ENCODE measurements at regions not wholly inside any gene's neighbourhood (a gene's known extent, or its start where the extent isn't known, plus 50 kb on each side); places are given as distances from the start of the nearest gene placed in this dataset.
A peak's percentile ranks its signal among the peaks of the same experiment; 100 is the strongest.
"Not testable (repeated sequence)": the region's sequence is repeated elsewhere in the genome, so short reads cannot be mapped to it uniquely, and the experiment has no call there.

DNA sequence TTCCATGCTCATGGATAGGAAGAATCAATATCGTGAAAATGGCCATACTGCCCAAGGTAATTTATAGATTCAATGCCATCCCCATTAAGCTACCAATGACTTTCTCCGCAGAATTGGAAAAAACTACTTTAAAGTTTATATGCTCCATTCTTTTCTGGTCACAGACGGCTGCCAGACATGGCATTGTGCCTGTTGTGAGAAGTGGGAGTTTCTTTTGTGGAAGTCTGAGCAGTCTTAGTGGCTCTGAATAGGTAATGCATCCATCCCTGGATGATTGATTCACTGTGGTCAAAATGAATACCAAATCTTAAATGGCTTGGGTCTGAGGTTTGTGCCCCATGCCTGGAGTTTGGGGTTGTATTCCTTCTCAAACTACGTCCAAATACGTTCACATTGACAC is 274.5 kb upstream of the AZI2 start:
- H3K18ac ChIP-seq (ENCODE audit: low read length), result no peak overlapping the region
- H3K4me3 ChIP-seq (ENCODE audit: low read length), result no peak overlapping the region
- no peaks in the 10 kb centered on the region for H3K79me1 ChIP-seq (ENCODE audit: low read length)
- H3K36me3 ChIP-seq (ENCODE audit: control insufficient read depth, insufficient read depth, low read length), result no peaks in the 10 kb centered on the region
- H3K4me1 ChIP-seq (ENCODE audit: control insufficient read depth, low read depth, low read length), result no peaks in the 10 kb centered on the region
- no peak for DNase-seq
- H3K4me2 ChIP-seq (ENCODE audit: low read length), result no peak overlapping the region
- H4K5ac ChIP-seq (ENCODE audit: low read length), result no peak overlapping the region
- H3K56ac ChIP-seq (ENCODE audit: low read length), result no peak overlapping the region
- H3K79me2 ChIP-seq (ENCODE audit: control insufficient read depth, insufficient read depth, low read length), result no peaks in the 10 kb centered on the region
- no peak overlapping the region for H3K4ac ChIP-seq (ENCODE audit: low read depth, low read length)
- H3K27me3 ChIP-seq (ENCODE audit: insufficient read depth, low read length, poor library complexity), result no peaks in the 10 kb centered on the region
- H2AK5ac ChIP-seq (ENCODE audit: low read length), result no peak overlapping the region
- WGBS (ENCODE audit: extremely low coverage, insufficient coverage, low lambda C conversion rate), result no CpG with 5 or more reads among the region's 5 CpGs
- H4K8ac ChIP-seq (ENCODE audit: low read depth, low read length), result no peak overlapping the region
- H2BK120ac ChIP-seq (ENCODE audit: low read depth, low read length), result no peak overlapping the region
- H3K9ac ChIP-seq (ENCODE audit: low read length), result no peak overlapping the region
- no peak overlapping the region for H2BK5ac ChIP-seq (ENCODE audit: low read length)
- H2BK15ac ChIP-seq (replicated peaks; ENCODE audit: low read depth), result no peak overlapping the region
- no peak overlapping the region for H3K23ac ChIP-seq (ENCODE audit: low read length)
- no peak overlapping the region for H3K27ac ChIP-seq (ENCODE audit: low read depth, low read length)

GRCh38 chr3:28624084-28624483 is 275.5 kb upstream of the AZI2 start:
- Histone ChIP-seq H3K4me2 (ENCODE audit: low read length) (no peak overlapping the region), H3K18ac (ENCODE audit: low read length) (no peak overlapping the region), H3K23ac (ENCODE audit: low read length) (no peak overlapping the region), H4K5ac (ENCODE audit: low read length) (no peak overlapping the region), H3K27ac (ENCODE audit: low read depth, low read length) (no peak overlapping the region), H3K4me3 (ENCODE audit: low read length) (no peak overlapping the region), H2BK120ac (ENCODE audit: low read depth, low read length) (no peak overlapping the region), H3K79me1 (ENCODE audit: low read length) (no peaks in the 10 kb centered on the region), H3K9ac (ENCODE audit: low read length) (no peak overlapping the region), H3K36me3 (ENCODE audit: control insufficient read depth, insufficient read depth, low read length) (no peaks in the 10 kb centered on the region), H2AK5ac (ENCODE audit: low read length) (no peak overlapping the region), H3K4me1 (ENCODE audit: control insufficient read depth, low read depth, low read length) (no peaks in the 10 kb centered on the region), H2BK5ac (ENCODE audit: low read length) (no peak overlapping the region), H2BK15ac (replicated peaks; ENCODE audit: low read depth) (no peak overlapping the region), H3K79me2 (ENCODE audit: control insufficient read depth, insufficient read depth, low read length) (no peaks in the 10 kb centered on the region), H3K56ac (ENCODE audit: low read length) (no peak overlapping the region), H4K8ac (ENCODE audit: low read depth, low read length) (no peak overlapping the region), H3K4ac (ENCODE audit: low read depth, low read length) (no peak overlapping the region), H3K27me3 (ENCODE audit: insufficient read depth, low read length, poor library complexity) (no peaks in the 10 kb centered on the region)
- no CpG with 5 or more reads among the region's 3 CpGs for WGBS (ENCODE audit: extremely low coverage, insufficient coverage, low lambda C conversion rate)
- DNase-seq, result no peak

- H4K5ac ChIP-seq (ENCODE audit: low read length); H3K79me2 ChIP-seq (ENCODE audit: control insufficient read depth, insufficient read depth, low read length); H3K4me1 ChIP-seq (ENCODE audit: control insufficient read depth, low read depth, low read length); H2BK5ac ChIP-seq (ENCODE audit: low read length); H3K27ac ChIP-seq (ENCODE audit: low read depth, low read length); H3K4me3 ChIP-seq (ENCODE audit: low read length); DNase-seq; H2BK120ac ChIP-seq (ENCODE audit: low read depth, low read length); H4K8ac ChIP-seq (ENCODE audit: low read depth, low read length); H3K4ac ChIP-seq (ENCODE audit: low read depth, low read length); H3K36me3 ChIP-seq (ENCODE audit: control insufficient read depth, insufficient read depth, low read length); H3K27me3 ChIP-seq (ENCODE audit: insufficient read depth, low read length, poor library complexity); H2BK15ac ChIP-seq (replicated peaks; ENCODE audit: low read depth); H3K79me1 ChIP-seq (ENCODE audit: low read length); H2AK5ac ChIP-seq (ENCODE audit: low read length); H3K9ac ChIP-seq (ENCODE audit: low read length); H3K4me2 ChIP-seq (ENCODE audit: low read length); H3K18ac ChIP-seq (ENCODE audit: low read length); H3K56ac ChIP-seq (ENCODE audit: low read length); H3K23ac ChIP-seq (ENCODE audit: low read length): not testable (repeated sequence)
- no CpG with 5 or more reads among the region's 2 CpGs for WGBS (ENCODE audit: extremely low coverage, insufficient coverage, low lambda C conversion rate)
These were observed 279.2 kb upstream of the AZI2 start for GRCh38 chr3:28627843-28628242.

DNA sequence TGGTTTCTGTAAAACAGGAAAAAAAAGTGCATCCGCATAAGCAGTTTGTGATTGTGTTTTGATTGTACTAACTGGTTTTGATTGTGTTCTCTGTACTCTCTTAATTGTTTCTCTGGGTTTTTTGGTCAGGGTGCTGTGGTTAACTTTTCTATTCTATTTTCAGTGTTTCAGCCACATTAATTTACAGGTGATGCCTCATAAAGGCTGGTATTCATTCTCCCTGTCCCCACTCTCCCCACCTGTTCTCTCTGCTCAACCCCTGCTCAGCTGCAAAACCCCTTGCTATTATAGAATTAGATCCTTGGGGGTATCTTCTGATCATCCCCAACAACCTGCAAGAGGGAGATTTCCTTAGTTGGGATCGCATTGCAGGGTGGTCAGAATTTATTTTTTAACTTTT is 285.4 kb upstream of the AZI2 start:
- H2BK5ac ChIP-seq (ENCODE audit: low read length), result no peak overlapping the region
- no peak overlapping the region for H3K4me2 ChIP-seq (ENCODE audit: low read length)
- no peaks in the 10 kb centered on the region for H3K27me3 ChIP-seq (ENCODE audit: insufficient read depth, low read length, poor library complexity)
- no peak overlapping the region for H3K9ac ChIP-seq (ENCODE audit: low read length)
- H2AK5ac ChIP-seq (ENCODE audit: low read length), result no peak overlapping the region
- no peak overlapping the region for H4K8ac ChIP-seq (ENCODE audit: low read depth, low read length)
- no peak overlapping the region for H3K18ac ChIP-seq (ENCODE audit: low read length)
- H2BK120ac ChIP-seq (ENCODE audit: low read depth, low read length), result no peak overlapping the region
- no peak overlapping the region for H4K5ac ChIP-seq (ENCODE audit: low read length)
- H3K27ac ChIP-seq (ENCODE audit: low read depth, low read length), result no peak overlapping the region
- no peak overlapping the region for H3K4me3 ChIP-seq (ENCODE audit: low read length)
- H3K4me1 ChIP-seq (ENCODE audit: control insufficient read depth, low read depth, low read length), result no peaks in the 10 kb centered on the region
- H3K79me1 ChIP-seq (ENCODE audit: low read length), result no peaks in the 10 kb centered on the region
- no peak overlapping the region for H2BK15ac ChIP-seq (replicated peaks; ENCODE audit: low read depth)
- H3K79me2 ChIP-seq (ENCODE audit: control insufficient read depth, insufficient read depth, low read length), result no peaks in the 10 kb centered on the region
- H3K36me3 ChIP-seq (ENCODE audit: control insufficient read depth, insufficient read depth, low read length), result no peaks in the 10 kb centered on the region
- no CpG with 5 or more reads among the region's 2 CpGs for WGBS (ENCODE audit: extremely low coverage, insufficient coverage, low lambda C conversion rate)
- no peak overlapping the region for H3K4ac ChIP-seq (ENCODE audit: low read depth, low read length)
- H3K56ac ChIP-seq (ENCODE audit: low read length), result no peak overlapping the region
- no peak overlapping the region for H3K23ac ChIP-seq (ENCODE audit: low read length)
- no peak for DNase-seq

- Histone ChIP-seq H3K36me3 (ENCODE audit: control insufficient read depth, insufficient read depth, low read length) (no peaks in the 10 kb centered on the region), H3K23ac (ENCODE audit: low read length) (no peak overlapping the region), H4K5ac (ENCODE audit: low read length) (no peak overlapping the region), H3K18ac (ENCODE audit: low read length) (no peak overlapping the region), H2BK120ac (ENCODE audit: low read depth, low read length) (no peak overlapping the region), H3K4me2 (ENCODE audit: low read length) (no peak overlapping the region), H3K27me3 (ENCODE audit: insufficient read depth, low read length, poor library complexity) (no peaks in the 10 kb centered on the region), H2BK5ac (ENCODE audit: low read length) (no peak overlapping the region), H3K4me3 (ENCODE audit: low read length) (no peak overlapping the region), H4K8ac (ENCODE audit: low read depth, low read length) (no peak overlapping the region), H3K79me1 (ENCODE audit: low read length) (no peaks in the 10 kb centered on the region), H3K79me2 (ENCODE audit: control insufficient read depth, insufficient read depth, low read length) (no peaks in the 10 kb centered on the region), H3K56ac (ENCODE audit: low read length) (no peak overlapping the region), H3K9ac (ENCODE audit: low read length) (no peak overlapping the region), H2AK5ac (ENCODE audit: low read length) (no peak overlapping the region), H3K4me1 (ENCODE audit: control insufficient read depth, low read depth, low read length) (no peaks in the 10 kb centered on the region), H2BK15ac (replicated peaks; ENCODE audit: low read depth) (no peak overlapping the region), H3K4ac (ENCODE audit: low read depth, low read length) (no peak overlapping the region), H3K27ac (ENCODE audit: low read depth, low read length) (no peak overlapping the region)
- no CpG with 5 or more reads among the region's 3 CpGs for whole genome bisulfite sequencing (ENCODE audit: extremely low coverage, insufficient coverage, low lambda C conversion rate)
- DNase-seq, result no peak
These were observed 289.1 kb upstream of the AZI2 start for GRCh38 chr3:28637742-28638141.

DNA sequence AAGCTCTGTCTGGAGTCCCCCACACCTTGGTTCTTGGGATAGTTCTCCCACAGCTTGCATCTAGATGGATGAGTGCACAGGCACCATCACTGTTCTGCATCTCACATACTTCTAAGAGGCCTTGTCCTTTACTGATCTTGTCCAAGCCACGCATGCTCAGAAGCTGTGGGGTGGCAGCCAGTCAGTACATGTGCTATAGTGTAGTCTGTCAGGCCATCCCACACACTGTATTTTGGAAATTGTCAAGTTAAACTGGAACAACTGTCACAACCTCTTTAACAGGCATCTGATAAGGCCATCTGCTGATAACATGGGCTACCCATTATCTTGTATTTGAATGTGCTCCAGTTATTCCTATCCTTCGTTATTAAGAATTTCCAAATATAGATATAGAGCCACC is 296.5 kb upstream of the AZI2 start:
- Histone ChIP-seq H3K23ac (ENCODE audit: low read length) (no peak overlapping the region), H3K36me3 (ENCODE audit: control insufficient read depth, insufficient read depth, low read length) (no peaks in the 10 kb centered on the region), H3K4ac (ENCODE audit: low read depth, low read length) (no peak overlapping the region), H2BK120ac (ENCODE audit: low read depth, low read length) (no peak overlapping the region), H3K4me2 (ENCODE audit: low read length) (no peak overlapping the region), H4K8ac (ENCODE audit: low read depth, low read length) (peak overlapping the region; percentile 56), H2BK15ac (replicated peaks; ENCODE audit: low read depth) (no peak overlapping the region), H3K27ac (ENCODE audit: low read depth, low read length) (no peak overlapping the region), H3K4me1 (ENCODE audit: control insufficient read depth, low read depth, low read length) (no peaks in the 10 kb centered on the region), H3K56ac (ENCODE audit: low read length) (no peak overlapping the region), H3K79me1 (ENCODE audit: low read length) (no peaks in the 10 kb centered on the region), H3K27me3 (ENCODE audit: insufficient read depth, low read length, poor library complexity) (no peaks in the 10 kb centered on the region), H3K4me3 (ENCODE audit: low read length) (no peak overlapping the region), H2BK5ac (ENCODE audit: low read length) (no peak overlapping the region), H4K5ac (ENCODE audit: low read length) (no peak overlapping the region), H3K9ac (ENCODE audit: low read length) (no peak overlapping the region), H2AK5ac (ENCODE audit: low read length) (no peak overlapping the region), H3K79me2 (ENCODE audit: control insufficient read depth, insufficient read depth, low read length) (no peaks in the 10 kb centered on the region), H3K18ac (ENCODE audit: low read length) (no peak overlapping the region)
- no peak for DNase-seq
- no CpG with 5 or more reads among the region's 2 CpGs for whole genome bisulfite sequencing (ENCODE audit: extremely low coverage, insufficient coverage, low lambda C conversion rate)

Measured in mesendoderm (in vitro differentiated cells).